ENCODE measurements at regions not wholly inside any gene's neighbourhood (a gene's known extent, or its start where the extent isn't known, plus 50 kb on each side); places are given as distances from the start of the nearest gene placed in this dataset.

DNA sequence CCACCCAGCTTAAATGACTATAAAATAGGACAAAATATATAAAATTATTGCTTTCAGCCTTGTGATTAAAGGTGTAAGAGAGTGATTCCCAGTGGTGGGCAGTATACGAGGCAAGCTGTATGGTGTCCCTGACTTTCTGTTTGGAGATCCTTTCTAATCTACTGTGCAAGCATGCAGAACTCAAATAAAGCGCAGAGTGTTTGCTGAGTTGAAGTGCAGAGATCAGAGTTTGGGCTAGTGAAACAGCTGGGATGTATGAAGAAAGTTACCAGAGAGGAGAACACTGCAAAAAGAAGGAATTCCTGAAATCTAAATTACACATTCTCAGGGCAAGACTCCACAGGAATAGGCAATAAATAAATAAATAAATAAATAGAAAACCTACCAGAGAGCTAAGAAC lies 218.5 kb upstream of the TLL1 start:
- Mint-ChIP-seq H3K4me3 (no peak overlapping the region), H3K27me3 (ENCODE audit: insufficient read depth, low read depth) (peaks cover 2% of the 10 kb centered on the region), H3K36me3 (peaks cover 2% of the 10 kb centered on the region), H3K27ac (peak overlapping the region; percentile 67), H3K9me3 (peaks cover 10% of the 10 kb centered on the region), H3K4me1 (peaks cover 20% of the 10 kb centered on the region)
- no peak overlapping the region for H3K27ac ChIP-seq
- no peaks in the 10 kb centered on the region for H4K20me1 ChIP-seq (ENCODE audit: low read depth)
- no peak for DNase-seq (ENCODE audit: low spot score)
- no peak overlapping the region for H3K4me3 ChIP-seq
- no peaks in the 10 kb centered on the region for H3K9me3 ChIP-seq (ENCODE audit: low read depth)
- no peak overlapping the region for H2AFZ ChIP-seq (replicated peaks)
- H3K36me3 ChIP-seq: no peaks in the 10 kb centered on the region
- H3F3A ChIP-seq (ENCODE audit: low read depth): peaks cover 26% of the 10 kb centered on the region
- peaks cover 35% of the 10 kb centered on the region for H3K4me1 ChIP-seq
- no peak overlapping the region for H3K4me2 ChIP-seq
- H3K79me2 ChIP-seq (ENCODE audit: low read depth): no peaks in the 10 kb centered on the region
- H3K9ac ChIP-seq: no peak overlapping the region
- TF ChIP-seq EZH2phosphoT487 (IDR thresholded peaks at IDR 0.05) (no peak), EZH2 (IDR thresholded peaks at IDR 0.05) (no peak)
- TF ChIP-seq, protein P1, sequence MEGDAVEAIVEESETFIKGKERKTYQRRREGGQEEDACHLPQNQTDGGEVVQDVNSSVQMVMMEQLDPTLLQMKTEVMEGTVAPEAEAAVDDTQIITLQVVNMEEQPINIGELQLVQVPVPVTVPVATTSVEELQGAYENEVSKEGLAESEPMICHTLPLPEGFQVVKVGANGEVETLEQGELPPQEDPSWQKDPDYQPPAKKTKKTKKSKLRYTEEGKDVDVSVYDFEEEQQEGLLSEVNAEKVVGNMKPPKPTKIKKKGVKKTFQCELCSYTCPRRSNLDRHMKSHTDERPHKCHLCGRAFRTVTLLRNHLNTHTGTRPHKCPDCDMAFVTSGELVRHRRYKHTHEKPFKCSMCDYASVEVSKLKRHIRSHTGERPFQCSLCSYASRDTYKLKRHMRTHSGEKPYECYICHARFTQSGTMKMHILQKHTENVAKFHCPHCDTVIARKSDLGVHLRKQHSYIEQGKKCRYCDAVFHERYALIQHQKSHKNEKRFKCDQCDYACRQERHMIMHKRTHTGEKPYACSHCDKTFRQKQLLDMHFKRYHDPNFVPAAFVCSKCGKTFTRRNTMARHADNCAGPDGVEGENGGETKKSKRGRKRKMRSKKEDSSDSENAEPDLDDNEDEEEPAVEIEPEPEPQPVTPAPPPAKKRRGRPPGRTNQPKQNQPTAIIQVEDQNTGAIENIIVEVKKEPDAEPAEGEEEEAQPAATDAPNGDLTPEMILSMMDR (IDR thresholded peaks at IDR 0.05): no peak
- no peaks in the 10 kb centered on the region for H3K27me3 ChIP-seq

DNA sequence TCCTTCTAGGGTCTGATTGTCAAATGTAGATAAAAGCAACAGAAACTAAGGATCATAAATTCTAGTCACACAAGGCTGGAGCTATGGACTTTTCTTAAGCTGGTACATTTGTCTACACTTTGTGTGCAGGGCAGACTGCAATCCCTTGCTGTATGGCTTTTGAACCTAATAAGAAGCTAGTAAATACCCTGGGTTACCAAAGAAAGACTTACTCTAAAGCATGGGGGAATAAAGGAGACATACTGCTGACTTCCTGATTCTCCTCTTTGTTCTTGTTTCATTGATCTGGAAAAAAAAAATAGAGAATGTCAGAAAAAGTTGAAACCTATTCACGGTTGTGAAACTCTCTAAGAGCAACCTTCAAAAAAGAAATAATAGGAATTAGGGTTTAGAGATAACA lies 216.6 kb upstream of the TLL1 start:
- H3K9me3 Mint-ChIP-seq: peaks cover 12% of the 10 kb centered on the region
- no peaks in the 10 kb centered on the region for H3K36me3 ChIP-seq
- no peaks in the 10 kb centered on the region for H3K79me2 ChIP-seq (ENCODE audit: low read depth)
- peak overlapping the region; percentile 32 for H3K4me3 ChIP-seq
- H3F3A ChIP-seq (ENCODE audit: low read depth): peaks cover 26% of the 10 kb centered on the region
- no peaks in the 10 kb centered on the region for H3K9me3 ChIP-seq (ENCODE audit: low read depth)
- H4K20me1 ChIP-seq (ENCODE audit: low read depth): no peaks in the 10 kb centered on the region
- H3K27me3 Mint-ChIP-seq (ENCODE audit: insufficient read depth, low read depth): peaks cover 2% of the 10 kb centered on the region
- H3K27ac Mint-ChIP-seq: peak overlapping the region; percentile 59
- peaks cover 2% of the 10 kb centered on the region for H3K36me3 Mint-ChIP-seq
- peaks cover 20% of the 10 kb centered on the region for H3K4me1 Mint-ChIP-seq
- peak overlapping the region; percentile 71 for H3K4me2 ChIP-seq
- H3K4me1 ChIP-seq: peaks cover 35% of the 10 kb centered on the region
- peak overlapping the region; percentile 15 for H3K4me3 Mint-ChIP-seq
- H3K9ac ChIP-seq: no peak overlapping the region
- DNase-seq (ENCODE audit: low spot score): peak; percentile 52
- H3K27me3 ChIP-seq: no peaks in the 10 kb centered on the region
- H3K27ac ChIP-seq: peak overlapping the region; percentile 90
- H2AFZ ChIP-seq (replicated peaks): no peak overlapping the region
- no peak for TF ChIP-seq EZH2phosphoT487 (IDR thresholded peaks at IDR 0.05)
- no peak for TF ChIP-seq EZH2 (IDR thresholded peaks at IDR 0.05)
- TF ChIP-seq, protein P1 (IDR thresholded peaks at IDR 0.05): no peak

DNA sequence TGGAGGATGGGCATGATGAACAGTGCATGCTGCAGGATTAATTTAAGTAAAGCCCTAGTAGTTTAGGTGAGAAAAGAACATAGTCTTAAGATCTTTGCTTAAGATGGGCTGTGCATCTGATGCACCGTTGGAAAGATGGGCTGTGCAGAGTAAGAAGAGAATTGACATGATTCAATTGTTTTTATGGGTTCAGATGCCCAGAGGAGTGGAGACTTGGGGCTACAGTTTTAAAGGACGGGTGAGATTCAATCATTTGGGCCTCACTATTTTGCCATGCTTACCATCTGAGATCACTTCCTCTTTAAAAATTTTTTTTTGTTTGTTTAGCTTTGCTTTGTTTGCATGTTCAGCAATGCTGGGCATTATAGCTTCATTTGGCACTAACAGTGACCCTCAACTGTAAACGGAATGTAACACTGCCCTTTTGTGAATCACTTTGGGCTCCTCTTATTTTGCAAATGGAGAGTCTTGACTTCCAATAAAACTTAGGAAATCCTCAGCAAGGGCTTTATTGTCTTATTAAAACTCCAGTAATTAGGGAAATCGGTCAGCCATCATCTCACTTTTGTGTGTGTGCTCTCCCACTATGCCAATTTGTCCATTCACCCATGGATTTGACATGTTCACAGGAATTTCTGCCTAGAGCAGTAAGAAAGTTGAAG lies 216.1 kb upstream of the TLL1 start:
- TF ChIP-seq EZH2phosphoT487 (IDR thresholded peaks at IDR 0.05) (no peak), EZH2 (IDR thresholded peaks at IDR 0.05) (no peak)
- TF ChIP-seq, protein P1 (IDR thresholded peaks at IDR 0.05): no peak
- peaks cover 12% of the 10 kb centered on the region for H3K9me3 Mint-ChIP-seq
- H3K9ac ChIP-seq: no peak overlapping the region
- DNase-seq (ENCODE audit: low spot score): peak; percentile 38
- peaks cover 2% of the 10 kb centered on the region for H3K27me3 Mint-ChIP-seq (ENCODE audit: insufficient read depth, low read depth)
- peak overlapping the region; percentile 32 for H3K4me3 ChIP-seq
- no peaks in the 10 kb centered on the region for H3K79me2 ChIP-seq (ENCODE audit: low read depth)
- no peaks in the 10 kb centered on the region for H3K27me3 ChIP-seq
- peaks cover 35% of the 10 kb centered on the region for H3K4me1 ChIP-seq
- H3K4me1 Mint-ChIP-seq: peaks cover 20% of the 10 kb centered on the region
- H3K36me3 ChIP-seq: no peaks in the 10 kb centered on the region
- H2AFZ ChIP-seq (replicated peaks): no peak overlapping the region
- peak overlapping the region; percentile 26 for H3K27ac Mint-ChIP-seq
- H4K20me1 ChIP-seq (ENCODE audit: low read depth): no peaks in the 10 kb centered on the region
- no peaks in the 10 kb centered on the region for H3K9me3 ChIP-seq (ENCODE audit: low read depth)
- peak overlapping the region; percentile 71 for H3K4me2 ChIP-seq
- H3K4me3 Mint-ChIP-seq: peak overlapping the region; percentile 15
- H3K36me3 Mint-ChIP-seq: peaks cover 2% of the 10 kb centered on the region
- peak overlapping the region; percentile 90 for H3K27ac ChIP-seq
- peaks cover 26% of the 10 kb centered on the region for H3F3A ChIP-seq (ENCODE audit: low read depth)
